Stimulated activated CD4-positive, alpha-beta T cell treated with anti-CD3 and anti-CD28 coated beads, Interleukin-4, amount 100 ng/mL, for 4 hours (primary cell): ENCODE measurements at regions not wholly inside any gene's neighbourhood (a gene's known extent, or its start where the extent isn't known, plus 50 kb on each side); places are given as distances from the start of the nearest gene placed in this dataset.
"Not testable (repeated sequence)": the region's sequence is repeated elsewhere in the genome, so short reads cannot be mapped to it uniquely, and the experiment has no call there.

ENCODE experiments used
- DNase-seq, 2 experiments: peaks; one replicate each; pipeline ENCODE4 v3.0.0-alpha.2; 2020

- DNase-seq = no peak
Measured at GRCh38 chr12:11446372-11446771, 51.0 kb upstream of the PRB2 start.

GRCh38 chr12:11457996-11458645 lies 62.8 kb upstream of the PRB2 start:
- no peak for DNase-seq

- no peak for DNase-seq
Measured at GRCh38 chr12:11460343-11461023, 65.1 kb upstream of the PRB2 start.

- no peak for DNase-seq
Measured at GRCh38 chr12:11461433-11461832, 66.1 kb upstream of the PRB2 start.

GRCh38 chr12:11477110-11477509 lies 81.7 kb upstream of the PRB2 start:
- DNase-seq = no peak

GRCh38 chr12:11482955-11483354 lies 87.6 kb upstream of the PRB2 start:
- DNase-seq = no peak

GRCh38 chr12:11486623-11487444 lies 91.5 kb upstream of the PRB2 start:
- DNase-seq = peak; percentile 64 to 74

- DNase-seq = no peak
Measured at GRCh38 chr12:11496157-11496851, 100.9 kb upstream of the PRB2 start.

- DNase-seq = no peak
Measured at GRCh38 chr12:11497438-11497837, 102.1 kb upstream of the PRB2 start.

- no peak for DNase-seq
Measured at GRCh38 chr12:11497995-11498394, 102.6 kb upstream of the PRB2 start.

- not testable (repeated sequence) for DNase-seq
Measured at GRCh38 chr12:11498574-11498973, 103.2 kb upstream of the PRB2 start.

- DNase-seq = no peak
Measured at GRCh38 chr12:11499806-11500187, 104.4 kb upstream of the PRB2 start.

- DNase-seq = peak; percentile 42 to 73
Measured at GRCh38 chr12:11500188-11500860, 105.0 kb upstream of the PRB2 start.

- DNase-seq = no peak
Measured at GRCh38 chr12:11500861-11501230, 105.5 kb upstream of the PRB2 start.

- no peak for DNase-seq
Measured at GRCh38 chr12:11508699-11509098, 113.3 kb upstream of the PRB2 start.

- DNase-seq = no peak
Measured at GRCh38 chr12:11509326-11509725, 114.0 kb upstream of the PRB2 start.

- no peak for DNase-seq
Measured at GRCh38 chr12:11510671-11511070, 115.3 kb upstream of the PRB2 start.

GRCh38 chr12:11513288-11513687 lies 117.9 kb upstream of the PRB2 start:
- DNase-seq = no peak

- no peak for DNase-seq
Measured at GRCh38 chr12:11517080-11517479, 121.7 kb upstream of the PRB2 start.

GRCh38 chr12:11524446-11524845 lies 125.0 kb upstream of the ETV6 start:
- DNase-seq = no peak

- no peak for DNase-seq
Measured at GRCh38 chr12:11534064-11534463, 115.4 kb upstream of the ETV6 start.

GRCh38 chr12:11535127-11535526 lies 114.3 kb upstream of the ETV6 start:
- DNase-seq = no peak

GRCh38 chr12:11539156-11539555 lies 110.3 kb upstream of the ETV6 start:
- no peak for DNase-seq
